LHCN-M2 (cell line): ENCODE measurements at regions not wholly inside any gene's neighbourhood (a gene's known extent, or its start where the extent isn't known, plus 50 kb on each side); places are given as distances from the start of the nearest gene placed in this dataset.

Source experiments
- DNase-seq: peaks from one replicate; pipeline ENCODE4 v3.0.0-alpha.2; 2012; ENCODE audit warnings: low read depth

DNA sequence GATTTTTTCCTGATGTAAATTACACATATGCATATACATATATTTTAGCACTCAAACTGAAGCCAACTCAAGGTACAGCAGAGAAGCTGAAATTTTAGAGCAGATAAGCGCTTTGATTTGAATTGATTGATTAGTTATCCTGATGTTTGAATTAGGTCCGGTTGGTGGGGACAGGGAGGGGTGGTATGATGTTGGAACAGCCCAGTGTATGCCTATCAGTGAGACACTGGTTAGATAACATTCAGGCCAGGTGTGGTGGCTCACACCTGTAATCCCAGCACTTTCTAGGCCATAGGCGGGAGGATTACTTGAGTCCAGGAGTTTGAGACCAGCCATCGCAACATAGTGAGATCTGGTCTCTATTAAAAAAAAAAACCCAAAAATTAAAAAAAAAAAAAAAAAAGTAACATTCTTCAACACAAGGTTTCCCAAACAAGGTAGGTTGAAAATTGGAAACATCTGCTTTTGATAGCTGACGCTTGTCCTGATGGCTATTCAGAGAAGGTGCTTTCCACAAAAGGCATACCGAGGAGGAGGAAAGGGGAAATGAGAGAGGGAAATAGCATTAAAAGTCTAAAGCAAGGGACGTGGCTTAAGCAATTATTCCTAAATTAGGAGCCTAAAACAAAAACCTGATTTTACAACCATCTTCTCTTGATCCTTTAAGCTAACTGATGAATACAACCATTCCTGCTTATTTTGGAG lies 288.4 kb upstream of the JARID2 start:
- no peak for DNase-seq

DNA sequence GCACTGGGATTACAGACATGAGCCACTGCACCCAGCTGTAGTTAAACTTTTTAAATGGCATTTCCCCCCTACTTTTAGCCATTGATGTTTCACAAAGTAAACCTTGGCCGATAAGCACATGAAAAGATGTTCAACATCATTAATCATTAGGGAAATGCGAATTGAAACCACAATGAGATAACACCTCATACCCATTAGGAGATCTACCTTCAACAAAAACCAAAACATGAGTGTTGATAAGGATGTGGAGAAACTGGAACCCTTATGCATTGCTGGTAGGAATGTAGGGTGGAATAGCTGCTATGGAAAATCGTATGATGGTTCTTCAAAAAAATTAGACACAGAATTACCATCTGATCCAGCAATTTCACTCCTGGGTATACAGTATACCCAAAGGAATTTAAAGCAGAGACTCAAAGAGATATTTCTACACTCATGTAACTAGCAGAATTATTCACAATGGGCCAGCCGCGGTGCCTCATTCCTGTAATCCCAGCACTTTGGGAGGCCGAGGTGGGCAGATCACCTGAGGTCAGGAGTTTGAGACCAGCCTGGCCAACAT lies 286.5 kb upstream of the JARID2 start:
- no peak for DNase-seq

GRCh38 chr6:14964556-14965270 lies 281.2 kb upstream of the JARID2 start:
- no peak for DNase-seq

DNA sequence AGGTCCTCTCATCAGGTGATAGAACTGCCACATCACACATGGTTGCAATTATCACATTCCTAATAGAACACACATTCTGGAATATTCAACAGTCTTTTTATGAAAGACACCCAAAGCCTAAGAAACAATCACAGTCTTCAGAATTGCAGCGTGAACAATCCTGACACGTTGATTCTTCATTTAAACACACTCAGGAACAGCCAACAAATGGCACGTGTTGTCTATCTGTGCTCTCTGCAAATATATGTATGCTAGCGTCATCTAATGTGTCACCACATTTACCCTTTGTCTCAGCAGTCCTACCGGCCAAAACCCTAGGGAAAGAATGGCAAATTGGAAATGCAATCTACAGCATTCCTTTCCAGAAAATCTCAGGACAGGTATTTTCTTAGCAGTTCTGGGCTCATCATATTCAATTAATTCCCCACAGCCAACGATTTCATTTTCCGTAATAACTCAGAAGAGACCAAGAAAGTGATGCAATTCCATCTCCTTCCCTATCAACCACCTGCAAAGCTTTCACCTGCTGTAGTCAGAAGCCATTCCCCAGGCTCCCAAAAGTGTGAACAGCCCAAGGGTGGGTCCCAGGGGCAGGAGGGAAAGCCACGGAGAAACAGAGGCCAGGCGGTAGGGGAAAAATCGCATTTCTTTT lies 280.3 kb upstream of the JARID2 start:
- no peak for DNase-seq

DNA sequence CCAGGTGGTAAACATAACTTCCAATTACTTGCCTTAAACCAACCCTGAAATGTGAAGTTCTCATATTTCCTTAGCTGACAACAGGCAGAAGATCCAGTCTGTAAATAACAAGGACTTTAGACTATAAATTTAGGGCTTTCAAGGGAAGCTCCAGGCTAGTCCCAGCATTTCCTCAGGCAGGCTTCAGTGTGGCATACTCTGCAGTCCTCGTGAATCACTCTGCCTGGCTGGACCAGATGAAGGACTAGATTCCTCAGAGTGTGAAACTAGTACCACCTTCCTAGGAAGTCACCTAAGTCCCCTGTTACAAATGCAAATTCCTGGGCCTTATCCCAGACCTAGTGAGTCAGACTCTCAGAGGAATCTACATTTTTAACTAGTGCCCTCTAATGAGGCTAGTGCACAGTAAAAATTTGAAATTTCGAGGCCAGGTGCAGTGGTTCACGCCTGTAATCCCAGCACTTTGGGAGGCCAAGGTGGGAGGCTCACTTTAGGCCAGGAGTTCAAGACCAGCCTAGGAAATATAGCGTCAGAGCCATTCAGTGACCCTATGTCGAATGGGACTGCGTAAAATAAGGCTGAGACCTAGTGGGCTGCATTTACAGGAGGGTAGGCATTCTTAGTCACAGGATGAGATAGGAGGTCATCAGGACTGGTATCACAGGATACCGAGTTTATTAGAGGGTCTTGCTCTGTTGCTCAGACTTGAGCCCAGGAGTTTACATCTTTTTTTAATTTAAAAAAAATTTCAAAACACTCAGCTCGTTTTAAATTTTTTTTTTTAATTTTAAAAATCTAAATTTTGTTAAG lies 279.6 kb upstream of the JARID2 start:
- DNase-seq = no peak

DNA sequence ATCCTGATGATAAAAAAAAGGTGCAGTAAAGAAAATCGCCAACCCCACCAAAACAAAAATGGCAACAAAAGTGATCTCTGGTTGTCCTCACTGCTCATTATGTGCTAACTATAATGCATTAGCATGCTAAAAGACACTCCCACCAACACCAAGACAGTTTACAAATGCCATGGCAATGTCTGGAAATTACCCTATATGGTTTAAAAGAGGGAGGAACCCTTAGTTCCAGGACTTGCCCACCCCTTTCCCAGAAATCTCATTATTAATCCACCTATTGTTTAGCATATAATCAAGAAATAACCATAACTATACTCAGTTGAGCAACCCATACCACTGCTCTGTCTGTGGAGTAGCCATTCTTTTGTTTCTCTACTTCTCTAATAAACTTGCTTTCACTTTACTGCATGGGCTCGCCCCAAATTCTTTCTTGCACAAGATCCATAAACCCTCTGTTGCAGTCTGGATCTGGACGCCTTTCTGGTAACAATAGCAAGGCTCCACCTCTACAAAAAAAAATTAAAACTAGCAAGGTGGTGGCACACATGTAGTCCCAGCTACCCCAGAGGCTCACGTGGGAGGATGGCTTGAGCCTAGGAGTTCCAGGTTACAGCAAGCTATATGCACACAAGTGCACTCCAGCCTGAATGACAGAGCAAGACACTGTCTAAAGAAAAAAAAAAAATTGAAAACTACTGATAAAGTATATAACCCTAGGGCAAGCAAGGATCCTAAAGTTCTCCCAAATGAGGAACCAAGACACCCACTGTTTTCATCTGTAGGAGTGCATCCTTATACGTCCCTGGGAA lies 278.8 kb upstream of the JARID2 start:
- no peak for DNase-seq

- DNase-seq = no peak
Measured at GRCh38 chr6:14968056-14968637, 277.7 kb upstream of the JARID2 start.

DNA sequence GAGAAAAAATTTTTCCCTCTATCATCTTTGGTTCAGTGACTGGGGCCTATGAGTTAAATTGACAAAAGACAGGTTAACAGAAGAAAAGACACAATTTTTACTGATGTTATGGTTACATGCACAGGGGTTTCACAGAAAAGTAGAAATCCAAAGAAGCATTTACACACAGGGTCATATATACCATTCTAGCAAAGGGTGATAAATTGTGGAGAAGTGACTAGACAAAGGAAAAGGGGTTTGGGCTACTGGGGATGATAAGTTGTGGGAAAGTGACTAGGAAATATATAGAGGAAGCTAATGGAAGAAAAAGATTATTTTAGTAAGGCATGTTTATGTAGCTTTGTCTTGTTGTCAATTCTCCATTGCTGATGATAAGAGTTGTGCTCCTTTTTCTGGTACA lies 276.7 kb upstream of the JARID2 start:
- no peak for DNase-seq

DNA sequence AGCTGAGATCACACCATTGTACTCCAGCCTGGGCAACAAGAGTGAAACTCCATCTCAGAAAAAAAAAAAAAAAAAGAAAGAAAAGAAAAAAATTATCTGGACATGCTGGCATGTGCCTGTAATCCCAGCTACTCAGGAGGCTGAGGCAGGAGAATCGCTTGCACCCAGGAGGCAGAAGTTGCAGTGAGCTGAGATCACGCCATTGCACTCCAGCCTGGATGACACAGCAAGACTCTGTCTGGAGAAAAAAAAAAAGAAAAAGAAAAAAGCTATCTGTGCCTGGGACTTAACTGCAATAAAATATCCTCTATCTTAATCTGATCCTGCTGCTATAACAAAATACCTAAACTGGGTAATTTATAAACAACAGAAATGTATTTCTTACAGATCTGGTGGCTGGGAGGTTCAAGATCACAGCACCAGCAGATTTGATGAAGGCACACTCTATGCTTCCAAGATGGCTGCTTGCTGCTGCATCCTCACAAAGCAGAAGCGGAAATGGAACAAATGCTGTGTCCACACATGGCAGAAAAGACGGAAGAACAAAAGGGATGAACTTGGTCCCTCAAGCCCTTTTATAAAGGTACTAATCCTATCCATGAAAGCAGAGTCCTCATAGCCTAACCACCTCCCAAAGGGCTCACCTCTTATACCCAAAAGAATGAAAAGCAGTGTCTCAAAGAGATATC lies 273.3 kb upstream of the JARID2 start:
- DNase-seq = no peak

- no peak for DNase-seq
Measured at GRCh38 chr6:14974372-14974771, 271.5 kb upstream of the JARID2 start.

DNA sequence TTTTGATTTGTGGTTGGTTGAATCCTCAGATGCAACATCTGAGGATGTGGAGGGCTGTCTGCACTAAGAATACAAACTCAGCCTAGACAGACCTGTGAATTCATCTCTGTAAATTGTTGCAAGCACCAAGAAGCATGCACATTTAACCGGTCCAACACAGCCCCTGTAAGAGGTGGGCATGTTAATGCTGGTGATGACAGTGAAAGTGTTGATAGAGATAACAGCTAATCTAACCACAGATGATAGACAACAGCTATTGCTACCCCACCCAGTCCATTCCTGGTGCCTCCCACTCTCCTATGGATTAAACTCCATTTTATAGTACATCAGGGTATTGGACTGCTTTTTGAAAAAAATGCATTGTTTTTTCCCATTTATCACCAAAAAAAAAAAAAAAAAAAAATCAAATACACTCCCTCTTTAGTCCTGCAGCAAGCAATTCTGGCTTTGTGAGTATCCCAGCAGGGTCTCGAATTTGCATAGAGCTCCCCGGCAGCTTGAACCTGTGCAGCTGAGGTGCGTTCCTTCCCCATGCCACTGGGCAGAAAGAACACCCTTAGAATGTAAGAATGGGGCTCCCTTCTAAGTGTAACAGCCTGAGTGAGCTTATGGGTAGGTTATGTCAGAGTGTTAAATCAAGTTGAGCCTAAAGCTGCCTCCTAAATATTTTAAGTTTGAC lies 270.9 kb upstream of the JARID2 start:
- no peak for DNase-seq

GRCh38 chr6:14975471-14975817 lies 270.4 kb upstream of the JARID2 start:
- DNase-seq = peak; percentile 28

GRCh38 chr6:14977747-14978382 lies 268.0 kb upstream of the JARID2 start:
- DNase-seq = no peak

DNA sequence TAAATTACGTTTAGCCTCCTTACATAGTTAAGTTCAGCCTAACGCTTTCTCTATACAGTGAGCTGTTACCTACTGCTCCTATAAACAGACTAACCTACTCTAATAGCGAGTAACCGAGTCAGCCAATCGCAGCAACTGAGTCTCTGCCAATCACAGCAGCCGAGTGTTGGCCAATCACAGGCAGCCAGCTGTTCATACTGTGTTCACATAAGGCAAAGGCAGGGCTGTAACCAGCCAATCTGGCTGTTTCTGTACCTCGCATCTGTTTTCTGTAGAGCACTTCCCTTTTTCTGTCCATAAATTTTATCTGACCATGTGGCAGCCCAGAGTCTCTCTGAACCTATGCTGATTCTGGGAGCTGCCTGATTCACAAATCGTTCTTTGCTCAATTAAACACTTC lies 263.9 kb upstream of the JARID2 start:
- DNase-seq = no peak

- DNase-seq = peak; percentile 23
Measured at GRCh38 chr6:14983599-14984518, 262.0 kb upstream of the JARID2 start.

DNA sequence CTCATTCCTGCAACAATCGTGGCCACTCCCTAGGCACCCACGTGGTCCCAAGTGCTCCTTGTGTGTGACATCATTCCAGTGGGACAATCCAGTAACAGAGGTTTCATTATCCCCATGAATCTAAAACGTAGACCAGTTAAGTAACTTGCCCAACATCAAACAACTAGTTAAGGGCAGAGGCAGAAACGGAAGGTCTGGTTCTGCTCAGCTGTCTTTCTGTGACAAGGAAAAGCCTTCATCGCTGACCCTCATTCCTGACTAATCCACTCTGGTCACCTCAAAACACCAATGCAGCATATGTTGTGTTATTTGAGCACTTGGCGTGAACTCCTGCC lies 261.4 kb upstream of the JARID2 start:
- DNase-seq = peak; percentile 82

DNA sequence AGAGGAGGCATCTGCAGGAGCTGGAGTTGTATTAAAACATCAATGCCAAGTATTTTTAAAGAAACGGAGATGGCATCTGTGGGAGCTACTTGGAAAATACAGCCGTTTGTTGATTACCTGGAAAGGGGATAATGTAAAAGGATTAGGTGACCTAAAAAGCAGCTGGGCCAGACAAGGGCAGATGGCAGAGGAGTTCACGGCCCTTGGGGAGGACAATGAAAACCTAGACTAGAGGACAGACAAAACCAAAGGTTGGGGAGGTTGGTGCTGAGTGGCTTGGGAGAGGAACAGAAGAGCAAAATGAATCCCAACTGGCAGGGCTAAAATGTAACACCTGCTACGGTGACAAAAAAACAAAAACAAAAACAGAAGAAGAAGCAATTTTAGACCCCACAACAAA lies 260.5 kb upstream of the JARID2 start:
- DNase-seq = no peak

DNA sequence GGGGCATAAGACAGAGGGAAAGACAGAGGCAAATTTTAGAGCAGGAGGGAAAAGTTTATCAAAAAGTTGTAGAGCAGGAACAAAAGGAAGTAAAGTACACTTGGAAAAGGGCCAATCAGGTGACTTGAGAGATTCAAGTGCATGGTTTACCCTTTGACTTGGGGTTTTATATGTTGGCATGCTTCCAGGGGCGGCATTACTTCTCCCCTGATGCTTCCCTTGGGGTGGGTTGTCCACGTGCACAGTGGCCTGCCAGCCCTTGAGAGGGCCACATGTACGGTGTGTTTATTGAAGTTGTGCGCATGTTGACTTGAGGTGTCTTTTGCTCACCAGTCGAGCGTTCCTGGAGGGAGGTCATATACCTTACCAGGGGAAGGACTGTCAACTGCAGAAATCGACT lies 259.5 kb upstream of the JARID2 start:
- DNase-seq = no peak
